ENCODE measurements at regions not wholly inside any gene's neighbourhood (a gene's known extent, or its start where the extent isn't known, plus 50 kb on each side); places are given as distances from the start of the nearest gene placed in this dataset.
"Not testable (repeated sequence)": the region's sequence is repeated elsewhere in the genome, so short reads cannot be mapped to it uniquely, and the experiment has no call there.

DNA sequence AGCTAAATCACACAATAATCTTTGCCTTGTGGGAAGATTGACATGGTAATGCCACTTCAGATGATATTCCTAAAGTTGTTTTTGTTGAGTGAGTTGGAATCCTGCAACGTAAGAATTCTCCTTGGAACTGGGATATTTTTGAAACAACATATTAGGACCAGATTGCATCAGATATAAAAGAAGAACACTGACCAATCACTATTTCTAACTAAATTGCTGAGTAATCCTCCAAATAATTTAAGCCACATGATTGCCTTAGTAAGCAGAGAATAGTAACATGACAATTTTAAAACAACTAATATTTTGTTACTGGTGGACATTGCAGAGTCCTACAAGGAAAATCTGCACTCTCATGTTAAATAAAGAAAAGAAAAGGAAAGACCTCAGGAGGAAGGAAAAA, 353.9 kb upstream of the LMCD1 start:
- DNase-seq (ENCODE audit: insufficient read length) (no peak), FAIRE-seq (no peak)
- TF ChIP-seq POLR2AphosphoS5 (IDR thresholded peaks at IDR 0.05; ENCODE audit: low read depth, low read length), result no peak
- no peak for TF ChIP-seq TAF1 (IDR thresholded peaks at IDR 0.05; ENCODE audit: borderline replicate concordance, low read depth, low read length)
- no peak for TF ChIP-seq POLR2A (IDR thresholded peaks at IDR 0.05; ENCODE audit: low read depth, low read length)

DNA sequence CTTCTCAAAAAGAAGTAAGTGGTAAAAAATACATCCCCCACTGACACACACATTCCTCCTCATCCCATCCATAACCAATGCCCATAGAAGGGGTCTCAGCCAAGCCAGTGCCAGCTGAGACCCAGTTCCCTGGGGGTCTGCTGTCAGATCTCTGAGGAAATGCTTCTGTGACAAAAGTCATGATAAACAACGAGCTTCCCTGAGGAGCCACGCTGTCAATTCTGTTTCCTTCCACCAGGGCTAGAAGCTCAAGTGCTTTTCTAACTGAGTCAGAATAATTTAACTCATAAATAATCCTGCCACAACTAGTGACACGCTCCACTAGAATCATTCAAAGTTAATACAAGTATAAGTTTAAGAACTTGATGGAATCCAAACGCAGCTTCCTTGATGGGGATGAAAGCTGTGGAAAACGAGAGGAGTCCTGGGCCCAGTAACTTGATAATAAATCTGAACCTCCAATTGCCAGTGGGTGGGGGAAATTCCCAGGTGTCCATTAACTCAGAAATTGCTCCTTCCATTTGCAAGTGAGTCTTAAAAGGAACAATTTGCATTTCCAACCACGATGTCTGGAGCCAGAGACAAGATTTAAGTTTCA, 348.7 kb upstream of the LMCD1 start:
- FAIRE-seq (no peak), DNase-seq (ENCODE audit: insufficient read length) (no peak)
- no peak for TF ChIP-seq POLR2AphosphoS5 (IDR thresholded peaks at IDR 0.05; ENCODE audit: low read depth, low read length)
- TF ChIP-seq TAF1 (IDR thresholded peaks at IDR 0.05; ENCODE audit: borderline replicate concordance, low read depth, low read length), result no peak
- no peak for TF ChIP-seq POLR2A (IDR thresholded peaks at IDR 0.05; ENCODE audit: low read depth, low read length)

DNA sequence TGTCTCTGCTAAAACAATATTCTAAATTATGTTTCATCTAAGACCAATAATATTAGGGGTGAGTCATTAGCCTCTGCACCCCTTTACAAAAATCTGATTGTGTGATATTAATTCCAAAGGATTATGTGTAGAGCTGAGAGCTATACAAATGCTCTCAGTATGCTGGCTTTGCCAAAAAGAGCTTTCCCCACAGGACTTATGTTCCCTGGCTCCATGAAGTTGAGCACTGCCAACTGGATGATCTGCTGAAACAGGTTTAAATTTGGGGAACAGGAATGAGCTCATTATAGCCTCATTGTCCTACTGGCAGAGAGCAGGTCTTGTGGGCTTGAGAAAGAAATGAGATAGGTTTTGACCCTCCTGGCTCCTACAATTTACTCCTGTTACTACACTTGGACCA, 347.8 kb upstream of the LMCD1 start:
- DNase-seq (ENCODE audit: insufficient read length) (no peak), FAIRE-seq (no peak)
- TF ChIP-seq TAF1 (IDR thresholded peaks at IDR 0.05; ENCODE audit: borderline replicate concordance, low read depth, low read length), result no peak
- TF ChIP-seq POLR2AphosphoS5 (IDR thresholded peaks at IDR 0.05; ENCODE audit: low read depth, low read length), result no peak
- no peak for TF ChIP-seq POLR2A (IDR thresholded peaks at IDR 0.05; ENCODE audit: low read depth, low read length)

DNA sequence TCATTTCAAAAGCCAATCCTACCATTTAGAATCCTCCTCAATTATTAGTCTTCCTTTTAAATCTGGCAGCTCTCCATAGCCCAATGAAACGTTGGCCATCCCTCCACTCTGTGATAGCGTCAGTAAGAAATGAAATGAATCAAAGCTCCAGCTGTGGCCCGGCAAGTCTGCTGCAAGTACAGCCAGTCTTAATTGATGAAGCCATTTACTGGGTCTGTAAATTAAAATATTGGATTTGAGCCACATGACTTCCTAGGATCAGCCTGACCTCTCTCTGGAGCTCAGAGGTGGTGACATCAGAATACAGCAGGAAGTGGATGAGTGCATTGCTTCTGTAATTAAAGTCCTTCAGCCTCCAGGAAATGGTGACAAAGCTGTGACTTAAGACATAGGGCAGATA, 347.0 kb upstream of the LMCD1 start:
- TF ChIP-seq TAF1 (IDR thresholded peaks at IDR 0.05; ENCODE audit: borderline replicate concordance, low read depth, low read length) (no peak), POLR2A (IDR thresholded peaks at IDR 0.05; ENCODE audit: low read depth, low read length) (no peak), POLR2AphosphoS5 (IDR thresholded peaks at IDR 0.05; ENCODE audit: low read depth, low read length) (no peak)
- FAIRE-seq (no peak), DNase-seq (ENCODE audit: insufficient read length) (no peak)

DNA sequence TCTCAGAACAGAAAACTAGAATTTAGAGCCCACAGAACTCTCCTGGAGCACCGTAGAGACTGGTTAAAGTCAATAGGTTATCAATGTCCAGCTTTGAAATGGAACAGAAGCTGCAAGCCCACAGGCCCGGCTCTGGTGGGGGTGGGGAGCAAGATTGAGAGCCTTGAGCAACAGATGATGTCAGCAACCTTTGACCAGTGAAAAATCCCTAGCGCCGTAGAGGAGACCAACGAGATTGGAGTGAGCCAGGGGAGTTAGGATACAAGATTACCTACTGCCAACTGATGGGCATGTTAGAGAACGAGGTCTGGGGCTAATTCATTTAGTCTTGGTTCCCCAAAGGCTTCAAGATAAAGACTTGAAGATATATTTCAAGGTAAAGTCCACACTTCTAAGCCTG, 345.5 kb upstream of the LMCD1 start:
- no peak for DNase-seq (ENCODE audit: insufficient read length)
- TF ChIP-seq POLR2AphosphoS5 (IDR thresholded peaks at IDR 0.05; ENCODE audit: low read depth, low read length) (no peak), TAF1 (IDR thresholded peaks at IDR 0.05; ENCODE audit: borderline replicate concordance, low read depth, low read length) (no peak), POLR2A (IDR thresholded peaks at IDR 0.05; ENCODE audit: low read depth, low read length) (no peak)
- no peak for FAIRE-seq

DNA sequence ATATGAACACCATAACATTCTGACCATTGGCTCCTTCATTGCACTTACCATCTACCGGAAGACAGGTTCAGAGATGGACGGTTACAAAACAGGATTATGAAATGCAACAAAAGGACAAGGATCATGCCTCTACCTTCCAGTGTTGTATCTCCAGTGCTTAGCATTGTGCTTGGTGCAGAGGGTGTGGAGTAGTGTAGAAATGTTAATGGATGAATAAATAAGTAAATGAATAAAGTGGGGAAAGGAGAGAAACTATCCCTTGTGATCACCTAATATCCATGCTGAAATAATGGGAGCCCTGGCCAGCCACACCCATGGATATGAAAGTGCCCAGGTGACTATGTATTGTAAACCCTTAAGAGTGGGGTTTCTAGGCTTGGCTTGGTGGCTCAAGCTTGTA, 344.8 kb upstream of the LMCD1 start:
- FAIRE-seq (no peak), DNase-seq (ENCODE audit: insufficient read length) (no peak)
- TF ChIP-seq POLR2A (IDR thresholded peaks at IDR 0.05; ENCODE audit: low read depth, low read length) (no peak), TAF1 (IDR thresholded peaks at IDR 0.05; ENCODE audit: borderline replicate concordance, low read depth, low read length) (no peak), POLR2AphosphoS5 (IDR thresholded peaks at IDR 0.05; ENCODE audit: low read depth, low read length) (no peak)

DNA sequence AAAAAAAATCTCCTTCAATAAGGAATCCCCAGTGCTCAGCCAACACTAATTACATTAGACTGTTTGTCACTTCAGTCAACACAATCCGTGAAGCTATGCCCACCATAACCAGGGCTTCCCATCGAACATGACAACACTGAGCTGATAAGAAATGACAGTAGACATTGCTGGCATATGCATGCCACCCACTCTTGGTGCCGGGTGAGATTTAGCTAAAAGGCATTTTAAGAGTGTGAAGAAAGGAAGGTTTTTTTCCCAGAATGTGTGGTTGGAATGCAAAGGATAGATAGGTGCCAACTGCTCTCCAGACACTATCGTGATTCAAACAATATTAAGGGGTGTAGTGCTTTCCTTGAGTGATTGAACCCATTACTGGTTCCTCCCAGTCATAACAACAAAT, 344.0 kb upstream of the LMCD1 start:
- no peak for FAIRE-seq
- TF ChIP-seq TAF1 (IDR thresholded peaks at IDR 0.05; ENCODE audit: borderline replicate concordance, low read depth, low read length) (no peak), POLR2AphosphoS5 (IDR thresholded peaks at IDR 0.05; ENCODE audit: low read depth, low read length) (no peak), POLR2A (IDR thresholded peaks at IDR 0.05; ENCODE audit: low read depth, low read length) (no peak)

DNA sequence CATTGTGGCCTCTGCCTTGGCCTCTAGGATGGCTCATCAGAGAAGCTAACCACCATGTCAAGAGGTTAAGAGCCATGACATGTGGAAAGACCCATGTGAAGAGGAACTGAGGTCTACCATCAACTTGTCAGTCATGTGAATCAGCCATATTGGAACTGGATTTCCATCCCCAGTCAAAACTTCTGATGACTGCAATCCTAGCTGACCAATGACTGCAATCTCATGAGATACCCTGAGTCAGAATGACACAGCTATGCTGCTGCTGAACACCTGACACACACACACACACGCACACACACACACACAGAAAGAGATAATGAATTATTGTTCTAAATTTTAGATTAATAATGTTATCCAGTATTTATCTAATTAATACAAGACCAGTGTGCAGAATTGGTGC, 337.5 kb upstream of the LMCD1 start:
- TF ChIP-seq POLR2AphosphoS5 (IDR thresholded peaks at IDR 0.05; ENCODE audit: low read depth, low read length) (no peak), POLR2A (IDR thresholded peaks at IDR 0.05; ENCODE audit: low read depth, low read length) (no peak), TAF1 (IDR thresholded peaks at IDR 0.05; ENCODE audit: borderline replicate concordance, low read depth, low read length) (no peak)
- DNase-seq (ENCODE audit: insufficient read length) (no peak), FAIRE-seq (no peak)

More for the DNA sequence above, 344.0 kb upstream of the LMCD1 start:
- DNase-seq (ENCODE audit: insufficient read length), result no peak

DNA sequence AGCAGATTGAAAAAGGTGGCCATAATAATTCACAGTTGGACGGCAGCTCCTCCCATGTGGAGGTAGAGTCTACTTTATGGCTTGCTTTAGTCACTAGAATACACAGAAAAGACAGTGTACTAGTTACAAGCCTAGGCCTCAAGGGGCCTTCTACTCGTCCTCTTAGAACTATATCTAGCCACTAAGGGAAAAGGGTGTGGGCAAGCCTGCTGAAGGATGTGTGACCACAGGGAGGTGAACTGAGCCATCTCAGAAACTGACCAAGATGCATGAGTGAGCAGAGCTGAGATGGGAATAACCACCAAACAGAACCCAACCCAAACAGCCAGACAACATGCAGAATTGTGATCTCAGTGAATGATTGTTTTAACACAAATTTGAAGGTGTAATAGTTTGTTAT, 335.6 kb upstream of the LMCD1 start:
- DNase-seq (ENCODE audit: insufficient read length) (no peak), FAIRE-seq (no peak)
- no peak for TF ChIP-seq POLR2AphosphoS5 (IDR thresholded peaks at IDR 0.05; ENCODE audit: low read depth, low read length)
- TF ChIP-seq TAF1 (IDR thresholded peaks at IDR 0.05; ENCODE audit: borderline replicate concordance, low read depth, low read length), result no peak
- no peak for TF ChIP-seq POLR2A (IDR thresholded peaks at IDR 0.05; ENCODE audit: low read depth, low read length)

DNA sequence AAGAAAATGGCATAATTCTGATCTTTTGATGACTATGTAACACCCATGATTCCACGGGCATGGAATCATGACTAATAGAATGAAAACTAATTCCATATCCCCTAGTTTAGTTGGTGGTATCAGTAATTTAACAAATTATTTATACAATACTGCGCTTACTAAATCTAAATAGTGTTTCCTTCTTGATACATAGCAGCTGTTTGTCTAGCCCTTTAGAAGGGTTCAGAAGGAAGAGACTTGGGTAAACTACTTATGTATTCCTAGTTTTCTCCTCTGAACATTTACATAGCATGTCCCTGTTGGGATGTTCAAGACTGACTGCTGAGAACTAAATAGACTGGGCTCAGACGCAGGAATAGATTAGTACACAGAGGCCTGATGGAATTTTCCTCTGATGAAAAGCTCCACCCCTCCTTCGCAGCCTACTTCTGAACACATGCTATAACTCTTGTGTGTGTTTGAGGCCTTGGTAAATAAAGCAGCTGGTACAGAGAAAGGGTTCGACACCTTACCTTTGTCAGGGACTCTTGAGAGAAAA, 330.6 kb upstream of the LMCD1 start:
- no peak for TF ChIP-seq POLR2AphosphoS5 (IDR thresholded peaks at IDR 0.05; ENCODE audit: low read depth, low read length)
- TF ChIP-seq POLR2A (IDR thresholded peaks at IDR 0.05; ENCODE audit: low read depth, low read length), result no peak
- FAIRE-seq (no peak), DNase-seq (ENCODE audit: insufficient read length) (no peak)

DNA sequence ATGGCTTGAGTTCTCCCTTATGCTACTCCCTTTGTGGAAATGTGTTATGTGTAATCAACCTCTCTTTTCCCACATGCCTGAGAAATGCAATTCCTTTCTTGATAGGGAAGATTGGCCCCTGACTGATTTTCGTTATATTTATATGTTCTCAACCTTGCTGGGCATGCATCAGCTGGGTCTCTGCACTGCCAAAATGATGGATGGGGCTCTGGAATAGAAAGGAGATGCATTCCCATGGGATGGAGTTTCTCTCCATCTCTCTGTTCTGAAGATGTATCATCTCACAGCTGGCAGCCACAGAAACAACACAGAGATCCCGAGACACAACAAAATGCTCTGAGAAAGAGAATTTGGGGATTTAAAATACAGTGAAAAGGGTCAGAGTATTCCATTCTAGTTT, 327.7 kb upstream of the LMCD1 start:
- FAIRE-seq (no peak), DNase-seq (ENCODE audit: insufficient read length) (no peak)
- no peak for TF ChIP-seq POLR2A (IDR thresholded peaks at IDR 0.05; ENCODE audit: low read depth, low read length)
- TF ChIP-seq POLR2AphosphoS5 (IDR thresholded peaks at IDR 0.05; ENCODE audit: low read depth, low read length), result no peak
- TF ChIP-seq TAF1 (IDR thresholded peaks at IDR 0.05; ENCODE audit: borderline replicate concordance, low read depth, low read length), result no peak

DNA sequence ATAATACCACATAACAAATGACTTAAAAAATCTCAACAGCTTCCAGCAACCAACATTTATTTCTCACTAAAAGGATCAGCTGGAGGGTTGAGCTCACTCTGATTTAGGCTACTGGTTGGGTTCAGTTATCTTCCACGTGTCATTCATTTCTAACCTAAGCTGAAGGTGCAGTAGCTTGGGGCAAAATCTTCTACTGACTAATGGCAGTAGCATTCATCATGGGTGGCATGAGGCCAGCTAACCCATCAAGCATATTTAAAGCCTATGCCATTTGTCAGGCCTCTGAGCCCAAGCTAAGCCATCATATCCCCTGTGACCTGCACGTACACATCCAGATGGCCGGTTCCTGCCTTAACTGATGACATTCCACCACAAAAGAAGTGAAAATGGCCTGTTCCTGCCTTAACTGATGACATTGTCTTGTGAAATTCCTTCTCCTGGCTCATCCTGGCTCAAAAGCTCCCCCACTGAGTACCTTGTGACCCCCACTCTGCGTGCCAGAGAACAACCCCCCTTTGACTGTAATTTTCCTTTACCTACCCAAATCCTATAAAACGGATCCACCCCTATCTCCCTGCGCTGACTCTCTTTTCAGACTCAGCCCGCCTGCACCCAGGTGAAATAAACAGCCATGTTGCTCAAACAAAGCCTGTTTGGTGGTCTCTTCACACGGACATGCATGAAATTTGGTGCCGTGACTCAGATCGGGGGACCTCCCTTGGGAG, 324.7 kb upstream of the LMCD1 start:
- DNase-seq (ENCODE audit: insufficient read length); FAIRE-seq: not testable (repeated sequence)

DNA sequence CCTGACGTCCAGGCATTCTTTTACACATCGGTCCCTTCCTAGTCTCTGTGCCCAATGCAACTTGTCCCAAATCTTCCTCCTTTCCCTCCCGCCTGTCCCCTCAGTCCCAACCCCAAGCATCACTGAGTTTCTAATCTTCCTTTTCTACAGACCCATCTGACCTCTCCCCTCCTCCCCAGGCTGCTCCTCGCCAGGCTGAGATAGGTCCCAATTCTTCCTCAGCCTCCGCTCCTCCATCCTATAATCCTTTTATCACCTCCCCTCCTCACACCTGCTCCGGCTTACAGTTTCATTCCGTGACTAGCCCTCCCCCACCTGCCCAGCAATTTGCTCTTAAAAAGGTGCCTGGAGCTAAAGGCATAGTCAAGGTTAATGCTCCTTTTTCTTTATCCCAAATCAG, 323.1 kb upstream of the LMCD1 start:
- DNase-seq (ENCODE audit: insufficient read length); FAIRE-seq: not testable (repeated sequence)
